ENCODE measurements at regions not wholly inside any gene's neighbourhood (a gene's known extent, or its start where the extent isn't known, plus 50 kb on each side); places are given as distances from the start of the nearest gene placed in this dataset.

GRCh38 chr10:37687581-37687980 lies 169.8 kb downstream of the ZNF248 start:
- intact Hi-C loops (cut with DNase I): no loop called here
- DNase-seq (ENCODE audit: low spot score): no peak

GRCh38 chr10:37685741-37686683 lies 171.4 kb downstream of the ZNF248 start:
- no peak for DNase-seq (ENCODE audit: low spot score)
- intact Hi-C loops (cut with DNase I): no loop called here

GRCh38 chr10:37684765-37685164 lies 172.6 kb downstream of the ZNF248 start:
- DNase-seq (ENCODE audit: low spot score): no peak
- intact Hi-C loops (cut with DNase I): no loop called here

- intact Hi-C loops (cut with DNase I): no loop called here
- DNase-seq (ENCODE audit: low spot score): no peak
Observed at GRCh38 chr10:37682617-37683016, 174.8 kb downstream of the ZNF248 start.

- intact Hi-C loops (cut with DNase I): no loop called here
- no peak for DNase-seq (ENCODE audit: low spot score)
Observed at GRCh38 chr10:37681617-37681999, 175.8 kb downstream of the ZNF248 start.

- intact Hi-C loops (cut with DNase I): no loop called here
- no peak for DNase-seq (ENCODE audit: low spot score)
Observed at GRCh38 chr10:37680716-37681616, 176.4 kb downstream of the ZNF248 start.

- DNase-seq (ENCODE audit: low spot score): no peak
- intact Hi-C loops (cut with DNase I): no loop called here
Observed at GRCh38 chr10:37680243-37680683, 177.1 kb downstream of the ZNF248 start.

- DNase-seq (ENCODE audit: low spot score): no peak
- intact Hi-C loops (cut with DNase I): no loop called here
Observed at GRCh38 chr10:37679465-37679864, 177.9 kb downstream of the ZNF248 start.

GRCh38 chr10:37675449-37675848 lies 182.0 kb downstream of the ZNF248 start:
- no peak for DNase-seq (ENCODE audit: low spot score)
- intact Hi-C loops (cut with DNase I): no loop called here

- no peak for DNase-seq (ENCODE audit: low spot score)
- intact Hi-C loops (cut with DNase I): no loop called here
Observed at GRCh38 chr10:37671802-37672201, 185.6 kb downstream of the ZNF248 start.

- intact Hi-C loops (cut with DNase I): no loop called here
- DNase-seq (ENCODE audit: low spot score): no peak
Observed at GRCh38 chr10:37667736-37668135, 189.7 kb downstream of the ZNF248 start.

GRCh38 chr10:37654466-37654865 lies 202.9 kb downstream of the ZNF248 start:
- intact Hi-C loops (cut with DNase I): no loop called here
- DNase-seq (ENCODE audit: low spot score): no peak

GRCh38 chr10:37643187-37643586 lies 214.2 kb downstream of the ZNF248 start:
- intact Hi-C loops (cut with DNase I): no loop called here
- no peak for DNase-seq (ENCODE audit: low spot score)

- DNase-seq (ENCODE audit: low spot score): no peak
- intact Hi-C loops (cut with DNase I): no loop called here
Observed at GRCh38 chr10:37640301-37640700, 217.1 kb downstream of the ZNF248 start.

GRCh38 chr10:37639200-37639599 lies 218.2 kb downstream of the ZNF248 start:
- intact Hi-C loops (cut with DNase I): no loop called here
- DNase-seq (ENCODE audit: low spot score): no peak

- DNase-seq (ENCODE audit: low spot score): no peak
- intact Hi-C loops (cut with DNase I): no loop called here
Observed at GRCh38 chr10:37638569-37638968, 218.8 kb downstream of the ZNF248 start.

- no peak for DNase-seq (ENCODE audit: low spot score)
- intact Hi-C loops (cut with DNase I): no loop called here
Observed at GRCh38 chr10:37634351-37634880, 223.0 kb downstream of the ZNF248 start.

GRCh38 chr10:37632641-37633040 lies 224.8 kb downstream of the ZNF248 start:
- DNase-seq (ENCODE audit: low spot score): no peak
- intact Hi-C loops (cut with DNase I): no loop called here

- DNase-seq (ENCODE audit: low spot score): no peak
- intact Hi-C loops (cut with DNase I): no loop called here
Observed at GRCh38 chr10:37623506-37623905, 233.9 kb downstream of the ZNF248 start.

GRCh38 chr10:37619336-37619735 lies 238.1 kb downstream of the ZNF248 start:
- intact Hi-C loops (cut with DNase I): no loop called here
- DNase-seq (ENCODE audit: low spot score): no peak
